Ishikawa (cell line): ENCODE measurements at regions not wholly inside any gene's neighbourhood (a gene's known extent, or its start where the extent isn't known, plus 50 kb on each side); places are given as distances from the start of the nearest gene placed in this dataset.

Experiments used
- CEBPB ChIP-seq: IDR thresholded peaks from 2 replicates; pipeline ENCODE4 v1.6.1; 2012
- CREB1 ChIP-seq: IDR thresholded peaks from 2 replicates; pipeline ENCODE4 v1.6.1; 2012; ENCODE audit warnings: low read depth
- EGR1 ChIP-seq: IDR thresholded peaks from 2 replicates; pipeline ENCODE4 v1.6.1; 2012
- EP300 ChIP-seq: IDR thresholded peaks from 2 replicates; pipeline ENCODE4 v1.6.1; 2012; ENCODE audit warnings: borderline replicate concordance
- FOXM1 ChIP-seq: IDR thresholded peaks from 2 replicates; pipeline ENCODE4 v1.6.1; 2012; ENCODE audit warnings: low read depth, borderline replicate concordance
- NFIC ChIP-seq: IDR thresholded peaks from 2 replicates; pipeline ENCODE4 v1.6.1; 2012
- RAD21 ChIP-seq: IDR thresholded peaks from 2 replicates; pipeline ENCODE4 v1.6.1; 2012; ENCODE audit warnings: low read depth
- TAF1 ChIP-seq: IDR thresholded peaks from 2 replicates; pipeline ENCODE4 v1.6.1; 2012; ENCODE audit warnings: low read depth, mild to moderate bottlenecking
- TCF12 ChIP-seq: IDR thresholded peaks from 2 replicates; pipeline ENCODE4 v1.6.1; 2012; ENCODE audit warnings: low read depth
- TEAD4 ChIP-seq: IDR thresholded peaks from 2 replicates; pipeline ENCODE4 v1.6.1; 2012
- YY1 ChIP-seq: IDR thresholded peaks from 2 replicates; pipeline ENCODE4 v1.6.1; 2012; ENCODE audit warnings: low read depth
- ZBTB7A ChIP-seq: IDR thresholded peaks from 2 replicates; pipeline ENCODE4 v1.6.1; 2012; ENCODE audit warnings: low read depth
- TF ChIP-seq, protein P1 (sequence below): IDR thresholded peaks from 2 replicates; pipeline ENCODE4 v1.6.1; 2012
- TF ChIP-seq, protein P2 (sequence below): IDR thresholded peaks from 2 replicates; pipeline ENCODE4 v1.6.1; 2012; ENCODE audit warnings: low read depth, mild to moderate bottlenecking
- TF ChIP-seq, protein P3 (sequence below): IDR thresholded peaks from 2 replicates; pipeline ENCODE4 v1.6.1; 2012

DNA sequence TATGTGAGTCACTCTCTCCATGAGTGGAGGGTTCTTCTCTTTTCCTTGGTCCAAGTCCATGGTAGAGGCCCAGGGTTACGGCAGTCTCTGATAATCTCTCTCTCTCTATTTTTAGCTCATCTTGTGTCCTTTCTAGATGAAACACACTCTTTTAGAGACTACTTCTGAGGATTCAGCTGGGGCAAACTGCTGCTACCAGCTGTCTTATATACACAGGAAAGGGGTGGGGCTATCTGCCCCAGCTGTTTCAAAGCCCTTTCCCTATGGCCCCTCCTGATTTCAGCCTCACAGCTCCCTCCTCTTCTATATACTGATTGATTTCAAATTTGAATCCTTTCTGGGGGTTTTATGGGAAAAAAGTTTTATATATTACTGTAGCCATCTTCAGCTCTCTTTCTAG lies 324.8 kb downstream of the RWDD3 start:
- TF ChIP-seq, protein P1, sequence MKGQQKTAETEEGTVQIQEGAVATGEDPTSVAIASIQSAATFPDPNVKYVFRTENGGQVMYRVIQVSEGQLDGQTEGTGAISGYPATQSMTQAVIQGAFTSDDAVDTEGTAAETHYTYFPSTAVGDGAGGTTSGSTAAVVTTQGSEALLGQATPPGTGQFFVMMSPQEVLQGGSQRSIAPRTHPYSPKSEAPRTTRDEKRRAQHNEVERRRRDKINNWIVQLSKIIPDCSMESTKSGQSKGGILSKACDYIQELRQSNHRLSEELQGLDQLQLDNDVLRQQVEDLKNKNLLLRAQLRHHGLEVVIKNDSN: no peak
- TF ChIP-seq RAD21: no peak
- TF ChIP-seq, protein P2, sequence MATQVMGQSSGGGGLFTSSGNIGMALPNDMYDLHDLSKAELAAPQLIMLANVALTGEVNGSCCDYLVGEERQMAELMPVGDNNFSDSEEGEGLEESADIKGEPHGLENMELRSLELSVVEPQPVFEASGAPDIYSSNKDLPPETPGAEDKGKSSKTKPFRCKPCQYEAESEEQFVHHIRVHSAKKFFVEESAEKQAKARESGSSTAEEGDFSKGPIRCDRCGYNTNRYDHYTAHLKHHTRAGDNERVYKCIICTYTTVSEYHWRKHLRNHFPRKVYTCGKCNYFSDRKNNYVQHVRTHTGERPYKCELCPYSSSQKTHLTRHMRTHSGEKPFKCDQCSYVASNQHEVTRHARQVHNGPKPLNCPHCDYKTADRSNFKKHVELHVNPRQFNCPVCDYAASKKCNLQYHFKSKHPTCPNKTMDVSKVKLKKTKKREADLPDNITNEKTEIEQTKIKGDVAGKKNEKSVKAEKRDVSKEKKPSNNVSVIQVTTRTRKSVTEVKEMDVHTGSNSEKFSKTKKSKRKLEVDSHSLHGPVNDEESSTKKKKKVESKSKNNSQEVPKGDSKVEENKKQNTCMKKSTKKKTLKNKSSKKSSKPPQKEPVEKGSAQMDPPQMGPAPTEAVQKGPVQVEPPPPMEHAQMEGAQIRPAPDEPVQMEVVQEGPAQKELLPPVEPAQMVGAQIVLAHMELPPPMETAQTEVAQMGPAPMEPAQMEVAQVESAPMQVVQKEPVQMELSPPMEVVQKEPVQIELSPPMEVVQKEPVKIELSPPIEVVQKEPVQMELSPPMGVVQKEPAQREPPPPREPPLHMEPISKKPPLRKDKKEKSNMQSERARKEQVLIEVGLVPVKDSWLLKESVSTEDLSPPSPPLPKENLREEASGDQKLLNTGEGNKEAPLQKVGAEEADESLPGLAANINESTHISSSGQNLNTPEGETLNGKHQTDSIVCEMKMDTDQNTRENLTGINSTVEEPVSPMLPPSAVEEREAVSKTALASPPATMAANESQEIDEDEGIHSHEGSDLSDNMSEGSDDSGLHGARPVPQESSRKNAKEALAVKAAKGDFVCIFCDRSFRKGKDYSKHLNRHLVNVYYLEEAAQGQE: no peak

DNA sequence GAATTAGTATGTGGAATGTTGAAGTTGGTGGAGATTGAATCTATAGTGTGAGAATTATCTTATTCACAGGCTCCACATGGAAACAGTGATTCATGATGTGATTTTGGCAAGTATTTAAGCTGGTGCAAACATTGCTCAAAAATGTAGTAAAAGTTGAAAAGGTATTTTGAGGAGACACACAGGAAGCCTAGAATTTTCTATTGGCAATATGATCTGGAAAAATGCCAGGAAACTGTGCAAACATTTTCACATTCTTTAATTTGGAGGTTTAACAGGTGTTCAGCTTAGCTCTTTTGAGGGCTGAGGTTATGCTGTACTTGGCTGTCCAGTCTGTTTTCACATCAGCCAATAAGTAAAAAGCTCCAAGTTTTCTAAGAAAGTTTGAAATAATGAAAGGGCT lies 327.3 kb downstream of the RWDD3 start:
- TF ChIP-seq FOXM1 (no peak), NFIC (no peak), TCF12 (no peak), EGR1 (no peak), TAF1 (no peak), TEAD4 (no peak), CEBPB (no peak), YY1 (no peak), RAD21 (no peak), ZBTB7A (no peak), EP300 (no peak), CREB1 (no peak)
- TF ChIP-seq, protein P1: no peak
- TF ChIP-seq, protein P2: no peak
- TF ChIP-seq, protein P3, sequence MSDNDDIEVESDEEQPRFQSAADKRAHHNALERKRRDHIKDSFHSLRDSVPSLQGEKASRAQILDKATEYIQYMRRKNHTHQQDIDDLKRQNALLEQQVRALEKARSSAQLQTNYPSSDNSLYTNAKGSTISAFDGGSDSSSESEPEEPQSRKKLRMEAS: no peak

DNA sequence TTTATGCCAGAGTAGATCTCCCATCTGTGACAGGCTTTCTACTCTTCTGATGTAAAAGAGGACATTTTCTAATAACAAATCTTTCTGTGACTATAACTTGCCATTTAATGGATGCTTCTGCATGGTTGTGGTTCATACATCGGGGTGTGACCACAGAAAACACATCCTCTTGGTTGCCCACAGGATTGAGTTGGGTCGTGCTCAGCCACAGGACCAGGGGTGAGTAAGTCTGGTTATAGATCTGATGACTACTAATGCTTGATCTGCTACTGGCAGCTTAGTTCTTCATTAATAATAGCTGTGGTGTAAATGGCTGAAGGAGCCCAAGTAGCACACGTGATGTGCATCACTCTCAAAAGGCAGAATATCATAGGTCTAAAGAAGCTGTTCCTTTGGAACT lies 328.2 kb downstream of the RWDD3 start:
- TF ChIP-seq TAF1 (no peak), TEAD4 (no peak), ZBTB7A (no peak), EP300 (no peak), EGR1 (no peak), CREB1 (no peak), YY1 (no peak), CEBPB (no peak)
- TF ChIP-seq, protein P1: no peak
- TF ChIP-seq, protein P2: no peak

DNA sequence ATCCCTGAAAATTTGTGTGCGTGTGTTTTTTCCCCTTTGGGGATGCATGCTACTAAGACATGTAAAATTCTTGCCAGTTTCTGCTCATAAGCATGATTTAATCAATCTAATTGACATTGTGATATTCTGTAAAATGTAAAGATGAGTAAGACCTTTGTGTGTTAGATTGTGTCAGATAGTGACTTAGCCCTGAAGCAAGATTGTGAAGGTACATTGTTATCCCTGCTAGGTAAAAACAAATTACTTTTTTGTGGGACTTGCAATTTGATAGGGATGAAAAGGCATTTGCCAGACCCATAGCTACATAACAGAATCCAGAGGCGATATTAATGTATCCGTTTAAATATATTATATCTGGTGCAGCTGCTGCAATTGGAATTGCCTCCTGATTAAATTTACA lies 338.0 kb downstream of the RWDD3 start:
- no peak for TF ChIP-seq CREB1
- TF ChIP-seq, protein P1: no peak
- no peak for TF ChIP-seq RAD21
- TF ChIP-seq, protein P3: no peak
- no peak for TF ChIP-seq ZBTB7A
- no peak for TF ChIP-seq TEAD4
- no peak for TF ChIP-seq EP300
- no peak for TF ChIP-seq NFIC
- TF ChIP-seq TCF12: no peak
- no peak for TF ChIP-seq TAF1
- no peak for TF ChIP-seq YY1
- TF ChIP-seq EGR1: no peak
- no peak for TF ChIP-seq CEBPB
- TF ChIP-seq, protein P2: no peak
- TF ChIP-seq FOXM1: no peak
